H9 (cell line): ENCODE measurements at regions not wholly inside any gene's neighbourhood (a gene's known extent, or its start where the extent isn't known, plus 50 kb on each side); places are given as distances from the start of the nearest gene placed in this dataset.

Source experiments
- DNase-seq: peaks from one replicate; pipeline ENCODE4 v3.0.0-alpha.2; 2017
- H2AFZ ChIP-seq: one replicate; pipeline ENCODE4 v1.6.1; 2013; ENCODE audit warnings: mild to moderate bottlenecking, low read length, control low read depth, moderate library complexity
- H2AK5ac ChIP-seq: 2 replicates; pipeline ENCODE4 v1.6.1; 2013; ENCODE audit warnings: low read length, control low read depth, mixed read lengths; ENCODE audit not compliant: insufficient read length
- H2BK120ac ChIP-seq: one replicate; pipeline ENCODE4 v1.6.1; 2013; ENCODE audit warnings: low read depth, mild to moderate bottlenecking, low read length, control low read depth, inconsistent platforms; ENCODE audit not compliant: poor library complexity, severe bottlenecking
- H2BK12ac ChIP-seq: 2 replicates; pipeline ENCODE4 v1.6.1; 2013; ENCODE audit warnings: low read length, control low read depth, mixed read lengths, low read depth; ENCODE audit not compliant: insufficient read length
- H2BK15ac ChIP-seq: 2 replicates; pipeline ENCODE4 v1.6.1; 2013; ENCODE audit warnings: low read depth, low read length, control low read depth
- H2BK20ac ChIP-seq: one replicate; pipeline ENCODE4 v1.6.1; 2013; ENCODE audit warnings: low read depth, mild to moderate bottlenecking, low read length, control low read depth, inconsistent platforms; ENCODE audit not compliant: poor library complexity, severe bottlenecking
- H2BK5ac ChIP-seq: 2 replicates; pipeline ENCODE4 v1.6.1; 2013; ENCODE audit warnings: low read length, control low read depth, mixed read lengths; ENCODE audit not compliant: insufficient read length
- H3K14ac ChIP-seq: 2 replicates; pipeline ENCODE4 v1.6.1; 2013; ENCODE audit warnings: low read length, control low read depth; ENCODE audit not compliant: insufficient read depth
- H3K18ac ChIP-seq: 2 replicates; pipeline ENCODE4 v1.6.1; 2013; ENCODE audit warnings: low read depth, mild to moderate bottlenecking, mixed read lengths, low read length, control low read depth; ENCODE audit not compliant: insufficient read length
- H3K23ac ChIP-seq: 2 replicates; pipeline ENCODE4 v1.6.1; 2013; ENCODE audit warnings: low read length, control low read depth, mixed read lengths, low read depth; ENCODE audit not compliant: insufficient read length
- H3K23me2 ChIP-seq: 2 replicates; pipeline ENCODE4 v1.6.1; 2013; ENCODE audit warnings: low read depth, mild to moderate bottlenecking, mixed read lengths, low read length, control low read depth; ENCODE audit not compliant: insufficient read length, poor library complexity, severe bottlenecking
- H3K27ac ChIP-seq: 2 replicates; pipeline ENCODE4 v1.5.1; 2013; ENCODE audit warnings: low read length, control low read depth, mixed read lengths, low read depth; ENCODE audit not compliant: insufficient read length
- H3K27me3 ChIP-seq: 2 replicates; pipeline ENCODE4 v1.6.1; 2013; ENCODE audit warnings: low read length, control low read depth, inconsistent platforms; ENCODE audit not compliant: insufficient read depth
- H3K4ac ChIP-seq: 2 replicates; pipeline ENCODE4 v1.6.1; 2013; ENCODE audit warnings: low read depth, mild to moderate bottlenecking, control low read depth, inconsistent platforms, low read length, moderate library complexity
- H3K4me1 ChIP-seq: 2 replicates; pipeline ENCODE4 v1.6.1; 2013; ENCODE audit warnings: low read length, control low read depth, inconsistent platforms; ENCODE audit not compliant: insufficient read depth
- H3K4me2 ChIP-seq: 2 replicates; pipeline ENCODE4 v1.6.1; 2013; ENCODE audit warnings: low read length, control low read depth, mixed read lengths; ENCODE audit not compliant: insufficient read length, insufficient read depth
- H3K56ac ChIP-seq: 2 replicates; pipeline ENCODE4 v1.6.1; 2013; ENCODE audit warnings: low read depth, mild to moderate bottlenecking, mixed read lengths, low read length, control low read depth; ENCODE audit not compliant: insufficient read length
- H3K79me1 ChIP-seq: 2 replicates; pipeline ENCODE4 v1.6.1; 2013; ENCODE audit warnings: low read depth, mild to moderate bottlenecking, moderate library complexity, low read length, control low read depth, inconsistent platforms; ENCODE audit not compliant: insufficient read depth, poor library complexity, severe bottlenecking
- H3K79me2 ChIP-seq: 2 replicates; pipeline ENCODE4 v1.6.1; 2013; ENCODE audit warnings: low read length, control low read depth, inconsistent platforms; ENCODE audit not compliant: insufficient read depth
- H3K9ac ChIP-seq: 2 replicates; pipeline ENCODE4 v1.6.1; 2013; ENCODE audit warnings: low read length, control low read depth, mixed read lengths; ENCODE audit not compliant: insufficient read length; ENCODE audit errors: extremely low read depth
- H3K9me3 ChIP-seq: one replicate; pipeline ENCODE4 v1.6.1; 2013; ENCODE audit warnings: low read depth, low read length, inconsistent platforms; ENCODE audit not compliant: control insufficient read depth
- H3T11ph ChIP-seq: one replicate; pipeline ENCODE4 v1.6.1; 2013; ENCODE audit warnings: mild to moderate bottlenecking, low read length, control low read depth, inconsistent platforms
- H4K20me1 ChIP-seq: one replicate; pipeline ENCODE4 v1.6.1; 2013; ENCODE audit not compliant: control insufficient read depth, insufficient read length, insufficient read depth
- H4K5ac ChIP-seq: 2 replicates; pipeline ENCODE4 v1.6.1; 2013; ENCODE audit warnings: low read depth, mild to moderate bottlenecking, mixed read lengths, low read length, control low read depth; ENCODE audit not compliant: insufficient read length
- H4K8ac ChIP-seq: replicated peaks from 2 replicates; pipeline ENCODE4 v1.6.1; 2013; ENCODE audit warnings: low read length, control low read depth, mixed read lengths, low read depth; ENCODE audit not compliant: insufficient read length
- H4K91ac ChIP-seq: 2 replicates; pipeline ENCODE4 v1.6.1; 2013; ENCODE audit warnings: low read depth, mild to moderate bottlenecking, moderate library complexity, mixed read lengths, low read length, control low read depth; ENCODE audit not compliant: insufficient read length
- H3K27ac Mint-ChIP-seq, 3 experiments: 2 replicates in 2 of 3; 3 replicates in 1 of 3; pipeline ENCODE4 v1.8.0; 2020 to 2021; ENCODE audit warnings: mixed read lengths in 3 of 3, mild to moderate bottlenecking in 1 of 3, moderate library complexity in 1 of 3
- H3K27me3 Mint-ChIP-seq: 2 replicates; pipeline ENCODE4 v1.8.0; 2021; ENCODE audit warnings: low read depth, mild to moderate bottlenecking, moderate library complexity, mixed read lengths
- H3K36me3 Mint-ChIP-seq, 3 experiments: 2 replicates in 2 of 3; 3 replicates in 1 of 3; pipeline ENCODE4 v1.8.0; 2020 to 2021; ENCODE audit warnings: low read depth in 3 of 3, mixed read lengths in 3 of 3; ENCODE audit not compliant: insufficient read depth in 1 of 3
- H3K4me1 Mint-ChIP-seq, 2 experiments: 2 replicates each; pipeline ENCODE4 v1.8.0; 2020; ENCODE audit warnings: mixed read lengths in 2 of 2
- H3K4me3 Mint-ChIP-seq, 2 experiments: 2 replicates in 1 of 2; 3 replicates in 1 of 2; pipeline ENCODE4 v1.8.0; 2020 to 2021; ENCODE audit warnings: mild to moderate bottlenecking in 2 of 2, mixed read lengths in 2 of 2, moderate library complexity in 1 of 2
- H3K9me3 Mint-ChIP-seq, 2 experiments: 2 replicates in 1 of 2; 3 replicates in 1 of 2; pipeline ENCODE4 v1.8.0; 2020; ENCODE audit warnings: mild to moderate bottlenecking in 2 of 2, mixed read lengths in 2 of 2, moderate library complexity in 1 of 2
- WGBS: extraction: QIAGEN DNeasy Blood & Tissue Kit; methylation state at CpG from one replicate; pipeline ENCODE4 v1.1.7; 2013; ENCODE audit warnings: missing lambda C conversion rate, low lambda C conversion rate, mixed read lengths; ENCODE audit not compliant: insufficient read length; ENCODE audit errors: extremely low coverage; 5-methylcytosine and 5-hydroxymethylcytosine counted together
- TF ChIP-seq, protein P1 (sequence below): fragments of 200-600 bp; sonication (generic); conservative IDR thresholded peaks from 3 replicates; pipeline ENCODE4 v1.8.0; 2021; ENCODE audit warnings: antibody characterized with exemption, mild to moderate bottlenecking

GRCh38 chr5:58106754-58107410 lies 353.0 kb downstream of the PLK2 start:
- TF ChIP-seq, protein P1, sequence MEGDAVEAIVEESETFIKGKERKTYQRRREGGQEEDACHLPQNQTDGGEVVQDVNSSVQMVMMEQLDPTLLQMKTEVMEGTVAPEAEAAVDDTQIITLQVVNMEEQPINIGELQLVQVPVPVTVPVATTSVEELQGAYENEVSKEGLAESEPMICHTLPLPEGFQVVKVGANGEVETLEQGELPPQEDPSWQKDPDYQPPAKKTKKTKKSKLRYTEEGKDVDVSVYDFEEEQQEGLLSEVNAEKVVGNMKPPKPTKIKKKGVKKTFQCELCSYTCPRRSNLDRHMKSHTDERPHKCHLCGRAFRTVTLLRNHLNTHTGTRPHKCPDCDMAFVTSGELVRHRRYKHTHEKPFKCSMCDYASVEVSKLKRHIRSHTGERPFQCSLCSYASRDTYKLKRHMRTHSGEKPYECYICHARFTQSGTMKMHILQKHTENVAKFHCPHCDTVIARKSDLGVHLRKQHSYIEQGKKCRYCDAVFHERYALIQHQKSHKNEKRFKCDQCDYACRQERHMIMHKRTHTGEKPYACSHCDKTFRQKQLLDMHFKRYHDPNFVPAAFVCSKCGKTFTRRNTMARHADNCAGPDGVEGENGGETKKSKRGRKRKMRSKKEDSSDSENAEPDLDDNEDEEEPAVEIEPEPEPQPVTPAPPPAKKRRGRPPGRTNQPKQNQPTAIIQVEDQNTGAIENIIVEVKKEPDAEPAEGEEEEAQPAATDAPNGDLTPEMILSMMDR, result no peak
- H3K27ac ChIP-seq, result no peak overlapping the region
- H2AK5ac ChIP-seq, result no peak overlapping the region
- H3K4me2 ChIP-seq, result no peak overlapping the region
- no peak for DNase-seq
- H3K27me3 ChIP-seq, result no peaks in the 10 kb centered on the region
- H3K9ac ChIP-seq, result no peak overlapping the region
- no peak overlapping the region for H3K4ac ChIP-seq
- no peak overlapping the region for H2BK20ac ChIP-seq
- H3K79me1 ChIP-seq, result no peaks in the 10 kb centered on the region
- Mint-ChIP-seq H3K36me3 (no peaks in the 10 kb centered on the region), H3K9me3 (peaks cover 0 to 2% of the 10 kb centered on the region in 2 experiments; a peak in 1 of 5 replicates), H3K27me3 (no peaks in the 10 kb centered on the region), H3K4me1 (peaks cover 0 to 5% of the 10 kb centered on the region in 2 experiments; a peak in 1 of 4 replicates), H3K4me3 (no peak overlapping the region), H3K27ac (no peak overlapping the region)
- no peak overlapping the region for H3K56ac ChIP-seq
- no peaks in the 10 kb centered on the region for H3K4me1 ChIP-seq
- no peak overlapping the region for H4K5ac ChIP-seq
- no peak overlapping the region for H4K91ac ChIP-seq
- no peaks in the 10 kb centered on the region for H4K20me1 ChIP-seq
- no peak overlapping the region for H2BK15ac ChIP-seq
- H3K9me3 ChIP-seq, result no peaks in the 10 kb centered on the region
- H3K23ac ChIP-seq, result no peak overlapping the region
- no peak overlapping the region for H3K18ac ChIP-seq
- no peaks in the 10 kb centered on the region for H3K23me2 ChIP-seq
- no peak overlapping the region for H2BK120ac ChIP-seq
- WGBS, result no CpG with 5 or more reads among the region's 3 CpGs
- no peak overlapping the region for H4K8ac ChIP-seq
- no peak overlapping the region for H2BK12ac ChIP-seq
- no peak overlapping the region for H3K14ac ChIP-seq
- H3K79me2 ChIP-seq, result no peaks in the 10 kb centered on the region
- H3T11ph ChIP-seq, result no peak overlapping the region
- no peak overlapping the region for H2BK5ac ChIP-seq
- no peak overlapping the region for H2AFZ ChIP-seq
